Fibroblast of villous mesenchyme (primary cell): ENCODE measurements at regions not wholly inside any gene's neighbourhood (a gene's known extent, or its start where the extent isn't known, plus 50 kb on each side); places are given as distances from the start of the nearest gene placed in this dataset.

Experiments used
- DNase-seq: peaks from one replicate; pipeline ENCODE4 v3.0.0-alpha.2; 2010; ENCODE audit warnings: low read depth
- H3K4me3 ChIP-seq: 2 replicates; pipeline ENCODE4 v1.5.1; 2011; ENCODE audit warnings: low read depth, mild to moderate bottlenecking, low read length
- CTCF ChIP-seq: IDR thresholded peaks from 2 replicates; pipeline ENCODE4 v1.5.1; 2012; ENCODE audit warnings: low read depth, mild to moderate bottlenecking, low read length; ENCODE audit not compliant: insufficient read depth

GRCh38 chr16:54347961-54348360 lies 61.4 kb upstream of the IRX3 start:
- no peak overlapping the region for H3K4me3 ChIP-seq
- no peak for DNase-seq
- TF ChIP-seq CTCF, result no peak

- peak; percentile 69 for DNase-seq
- no peak overlapping the region for H3K4me3 ChIP-seq
- TF ChIP-seq CTCF, result no peak
These were observed 59.5 kb upstream of the IRX3 start for GRCh38 chr16:54346041-54346440.

DNA sequence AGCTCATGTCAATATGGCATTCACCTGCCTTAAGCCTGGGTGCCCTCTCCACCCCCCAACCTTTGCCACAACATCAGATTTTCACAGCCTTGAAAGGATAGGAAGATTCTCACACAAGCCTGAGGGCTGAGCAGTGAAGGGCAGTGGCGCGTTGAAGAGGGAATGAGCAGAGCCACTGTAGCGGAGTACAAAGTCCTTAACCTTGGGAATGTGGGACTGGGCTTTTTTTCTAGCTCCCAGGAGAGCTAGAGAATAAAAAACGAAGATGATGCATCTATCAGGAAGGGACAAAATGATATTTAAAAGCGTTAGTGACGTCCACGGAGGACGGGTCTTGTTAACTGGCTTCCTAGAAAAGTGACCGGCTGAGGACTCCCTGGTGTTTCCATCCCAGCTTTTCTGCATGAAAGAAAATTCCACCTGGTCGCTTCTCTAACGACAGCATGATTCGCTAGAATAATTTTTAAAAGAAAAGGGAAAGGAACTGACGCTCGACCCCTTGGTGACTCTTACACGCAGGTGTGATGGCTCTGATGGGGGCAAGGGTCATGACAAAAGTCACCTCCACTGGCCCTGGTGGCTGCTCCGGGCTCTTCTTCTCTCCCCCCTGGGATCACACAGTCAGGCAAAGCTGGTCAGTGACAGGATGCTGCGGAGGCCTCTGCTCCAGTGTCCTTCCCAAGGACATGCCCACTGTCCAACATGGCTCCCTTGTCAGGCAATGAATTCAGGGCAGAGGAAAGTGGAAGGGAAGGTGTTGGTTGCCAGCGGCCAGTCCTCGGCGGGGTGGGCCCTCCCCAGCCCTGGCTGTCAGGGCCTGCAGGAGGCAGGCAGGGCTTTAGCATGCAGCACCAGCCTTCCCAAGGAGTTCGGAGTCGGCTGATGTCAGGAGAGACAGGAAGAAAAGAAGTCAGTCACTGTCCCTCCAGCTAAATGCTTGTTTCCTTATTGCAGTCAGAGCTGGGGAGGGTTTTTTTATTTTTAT lies 58.4 kb upstream of the IRX3 start:
- H3K4me3 ChIP-seq, result no peak overlapping the region
- TF ChIP-seq CTCF, result no peak
- DNase-seq, result no peak

GRCh38 chr16:54342966-54343365 lies 56.4 kb upstream of the IRX3 start:
- no peak for DNase-seq
- no peak overlapping the region for H3K4me3 ChIP-seq
- no peak for TF ChIP-seq CTCF

DNA sequence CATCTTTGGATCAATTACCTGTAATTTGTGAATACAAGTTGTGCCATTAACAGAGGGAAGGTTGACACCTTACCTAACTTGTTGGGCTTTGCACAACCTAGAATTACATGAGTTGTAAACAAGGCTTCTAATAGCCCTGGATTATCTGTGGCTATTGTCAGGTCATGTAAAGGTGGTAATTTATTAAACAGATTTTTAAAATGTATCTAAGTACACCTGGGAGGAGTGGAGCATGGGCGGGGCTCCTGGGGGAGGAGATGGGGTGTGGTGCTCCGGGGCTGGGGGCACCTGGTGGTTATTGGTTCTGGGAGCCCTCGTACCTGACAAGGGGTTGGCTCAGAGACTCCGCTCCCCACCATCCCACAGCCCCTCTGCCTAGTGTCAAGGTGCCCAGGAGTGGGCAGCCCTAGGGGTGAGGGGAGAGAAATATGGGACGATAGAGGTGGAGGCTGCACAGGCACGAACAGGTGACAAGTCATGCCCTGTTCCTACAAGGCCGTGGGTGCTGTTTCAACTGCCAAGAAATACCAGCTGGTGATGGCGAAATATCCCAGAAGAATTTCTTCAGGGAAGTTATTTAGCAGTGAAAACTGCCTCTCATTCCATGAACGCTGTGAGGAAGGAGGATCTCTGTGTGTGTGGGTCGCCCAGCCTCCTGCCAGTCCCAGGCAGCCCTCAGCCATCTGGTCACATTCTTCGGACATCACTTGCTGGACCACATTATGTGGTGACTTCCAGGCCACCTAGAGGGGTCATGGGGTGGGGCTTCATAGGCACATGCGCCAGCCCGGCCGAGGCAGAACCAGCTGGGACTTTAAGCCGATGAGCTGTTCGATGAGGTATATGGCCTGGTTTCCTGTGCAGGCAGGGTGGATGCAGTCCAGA lies 55.5 kb upstream of the IRX3 start:
- H3K4me3 ChIP-seq, result no peak overlapping the region
- no peak for TF ChIP-seq CTCF
- DNase-seq, result peak; percentile 69

GRCh38 chr16:54340531-54340930 lies 53.9 kb upstream of the IRX3 start:
- TF ChIP-seq CTCF, result no peak
- no peak overlapping the region for H3K4me3 ChIP-seq
- no peak for DNase-seq
